ENCODE measurements at regions not wholly inside any gene's neighbourhood (a gene's known extent, or its start where the extent isn't known, plus 50 kb on each side); places are given as distances from the start of the nearest gene placed in this dataset.
"Not testable (repeated sequence)": the region's sequence is repeated elsewhere in the genome, so short reads cannot be mapped to it uniquely, and the experiment has no call there.

GRCh38 chr2:2787301-2787907 lies 456.3 kb upstream of the MYT1L start:
- no peak for DNase-seq (ENCODE audit: low read depth)
- TF ChIP-seq CTCF (IDR thresholded peaks at IDR 0.05; ENCODE audit: insufficient read depth, low read length), result no peak
- no peak overlapping the region for H3K4me3 ChIP-seq (ENCODE audit: low read depth, low read length)

GRCh38 chr2:2782007-2782406 lies 450.9 kb upstream of the MYT1L start:
- no peak overlapping the region for H3K4me3 ChIP-seq (ENCODE audit: low read depth, low read length)
- no peak for TF ChIP-seq CTCF (IDR thresholded peaks at IDR 0.05; ENCODE audit: insufficient read depth, low read length)
- no peak for DNase-seq (ENCODE audit: low read depth)

GRCh38 chr2:2779727-2780126 lies 448.7 kb upstream of the MYT1L start:
- no peak for TF ChIP-seq CTCF (IDR thresholded peaks at IDR 0.05; ENCODE audit: insufficient read depth, low read length)
- no peak for DNase-seq (ENCODE audit: low read depth)
- H3K4me3 ChIP-seq (ENCODE audit: low read depth, low read length), result no peak overlapping the region

- TF ChIP-seq CTCF (IDR thresholded peaks at IDR 0.05; ENCODE audit: insufficient read depth, low read length), result no peak
- DNase-seq (ENCODE audit: low read depth), result no peak
- no peak overlapping the region for H3K4me3 ChIP-seq (ENCODE audit: low read depth, low read length)
These were observed 446.8 kb upstream of the MYT1L start for GRCh38 chr2:2777876-2778275.

GRCh38 chr2:2777213-2777612 lies 446.1 kb upstream of the MYT1L start:
- no peak for TF ChIP-seq CTCF (IDR thresholded peaks at IDR 0.05; ENCODE audit: insufficient read depth, low read length)

GRCh38 chr2:2775018-2775417 lies 443.9 kb upstream of the MYT1L start:
- no peak for TF ChIP-seq CTCF (IDR thresholded peaks at IDR 0.05; ENCODE audit: insufficient read depth, low read length)
- no peak overlapping the region for H3K4me3 ChIP-seq (ENCODE audit: low read depth, low read length)
- no peak for DNase-seq (ENCODE audit: low read depth)

More at GRCh38 chr2:2777213-2777612, 446.1 kb upstream of the MYT1L start:
- no peak overlapping the region for H3K4me3 ChIP-seq (ENCODE audit: low read depth, low read length)
- DNase-seq (ENCODE audit: low read depth), result no peak

- DNase-seq (ENCODE audit: low read depth), result no peak
- no peak for TF ChIP-seq CTCF (IDR thresholded peaks at IDR 0.05; ENCODE audit: insufficient read depth, low read length)
- no peak overlapping the region for H3K4me3 ChIP-seq (ENCODE audit: low read depth, low read length)
These were observed 442.6 kb upstream of the MYT1L start for GRCh38 chr2:2773692-2774091.

GRCh38 chr2:2773080-2773479 lies 442.0 kb upstream of the MYT1L start:
- H3K4me3 ChIP-seq (ENCODE audit: low read depth, low read length); DNase-seq (ENCODE audit: low read depth): not testable (repeated sequence)

All from fibroblast of the aortic adventitia (primary cell).